Astrocyte (in vitro differentiated cells and primary cell): ENCODE measurements at regions not wholly inside any gene's neighbourhood (a gene's known extent, or its start where the extent isn't known, plus 50 kb on each side); places are given as distances from the start of the nearest gene placed in this dataset.

Experiments
- DNase-seq: peaks from one replicate; pipeline ENCODE4 v3.0.0-alpha.2; 2010; ENCODE audit warnings: low read depth
- FAIRE-seq: peaks from 2 replicates; lab custom pipeline; 2011; peaks lifted over from hg19 to GRCh38; lab: Jason Lieb, UNC
- H2AFZ ChIP-seq: 2 replicates; pipeline ENCODE4 v1.6.0; 2012; ENCODE audit warnings: low read depth, low read length, inconsistent platforms
- H3K27ac ChIP-seq: 2 replicates; pipeline ENCODE4 v1.5.1; 2011; ENCODE audit warnings: low read depth, low read length, inconsistent platforms
- H3K27me3 ChIP-seq: 2 replicates; pipeline ENCODE4 v1.6.0; 2011; ENCODE audit warnings: low read length, inconsistent platforms; ENCODE audit not compliant: insufficient read depth
- H3K36me3 ChIP-seq: 2 replicates; pipeline ENCODE4 v1.5.1; 2011; ENCODE audit warnings: low read length, inconsistent platforms; ENCODE audit not compliant: insufficient read depth
- H3K4me1 ChIP-seq: 2 replicates; pipeline ENCODE4 v1.5.1; 2011; ENCODE audit warnings: low read length, inconsistent platforms; ENCODE audit not compliant: insufficient read depth
- H3K4me2 ChIP-seq: 2 replicates; pipeline ENCODE4 v1.6.0; 2012; ENCODE audit warnings: low read length, inconsistent platforms
- H3K4me3 ChIP-seq: 2 replicates; pipeline ENCODE4 v1.5.1; 2011; ENCODE audit warnings: low read depth, mild to moderate bottlenecking, low read length, inconsistent platforms; ENCODE audit not compliant: insufficient read depth
- H3K79me2 ChIP-seq: 2 replicates; pipeline ENCODE4 v1.6.0; 2012; ENCODE audit warnings: mild to moderate bottlenecking, low read length, inconsistent platforms; ENCODE audit not compliant: insufficient read depth
- H3K9ac ChIP-seq: 2 replicates; pipeline ENCODE4 v1.6.0; 2012; ENCODE audit warnings: mild to moderate bottlenecking, low read length, inconsistent platforms
- H3K9me3 ChIP-seq: 2 replicates; pipeline ENCODE4 v1.5.1; 2012; ENCODE audit warnings: low read depth, mild to moderate bottlenecking, low read length, inconsistent platforms; ENCODE audit not compliant: insufficient read depth
- H4K20me1 ChIP-seq: 2 replicates; pipeline ENCODE4 v1.6.0; 2012; ENCODE audit warnings: low read length, inconsistent platforms; ENCODE audit not compliant: insufficient read depth
- H3K27ac Mint-ChIP-seq: one replicate; pipeline ENCODE4 v1.8.0; 2021; ENCODE audit warnings: mild to moderate bottlenecking, mixed read lengths; ENCODE audit not compliant: unreplicated experiment
- H3K27me3 Mint-ChIP-seq: one replicate; pipeline ENCODE4 v1.8.0; 2021; ENCODE audit warnings: low read depth, mixed read lengths; ENCODE audit not compliant: unreplicated experiment
- H3K36me3 Mint-ChIP-seq: one replicate; pipeline ENCODE4 v1.8.0; 2021; ENCODE audit warnings: low read depth, mixed read lengths; ENCODE audit not compliant: unreplicated experiment
- H3K4me1 Mint-ChIP-seq: one replicate; pipeline ENCODE4 v1.8.0; 2021; ENCODE audit warnings: low read depth, mixed read lengths; ENCODE audit not compliant: unreplicated experiment
- H3K4me3 Mint-ChIP-seq: one replicate; pipeline ENCODE4 v1.8.0; 2021; ENCODE audit warnings: mild to moderate bottlenecking, moderate library complexity, mixed read lengths; ENCODE audit not compliant: unreplicated experiment
- H3K9me3 Mint-ChIP-seq: one replicate; pipeline ENCODE4 v1.8.0; 2021; ENCODE audit warnings: mild to moderate bottlenecking, mixed read lengths; ENCODE audit not compliant: unreplicated experiment
- EZH2 ChIP-seq: IDR thresholded peaks from 2 replicates; pipeline ENCODE4 v1.6.1; 2012; ENCODE audit warnings: mild to moderate bottlenecking, low read length, inconsistent platforms; ENCODE audit not compliant: insufficient read depth
- TF ChIP-seq, protein P1 (sequence below): IDR thresholded peaks from 2 replicates; pipeline ENCODE4 v1.5.1; 2011; ENCODE audit warnings: low read depth, mild to moderate bottlenecking, inconsistent platforms, low read length, moderate library complexity; ENCODE audit not compliant: insufficient read depth

DNA sequence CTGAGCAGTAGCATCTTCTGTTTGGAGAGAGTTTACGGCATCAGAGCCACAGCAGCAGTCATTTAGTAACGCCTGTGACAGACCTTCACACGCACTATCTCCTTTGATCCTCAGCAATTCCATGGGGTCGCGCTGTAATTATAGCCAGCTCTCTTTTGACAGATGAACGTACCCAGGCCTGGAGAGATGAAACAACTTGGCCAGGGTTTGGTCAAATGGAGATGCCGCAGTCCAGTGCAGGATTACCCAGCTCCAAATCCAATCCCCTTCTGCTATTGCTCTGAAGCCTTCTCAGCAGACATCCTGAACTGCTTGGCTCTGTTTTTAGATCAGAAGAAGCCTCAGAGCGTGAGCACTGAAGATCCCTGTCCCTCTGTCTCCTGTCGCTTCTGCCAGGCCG lies 83.9 kb downstream of the SOX9 start:
- Histone ChIP-seq H4K20me1 (no peaks in the 10 kb centered on the region), H2AFZ (no peak overlapping the region), H3K9ac (no peak overlapping the region), H3K27me3 (peaks cover 27% of the 10 kb centered on the region), H3K79me2 (no peaks in the 10 kb centered on the region), H3K36me3 (no peaks in the 10 kb centered on the region), H3K4me2 (no peak overlapping the region), H3K4me1 (no peaks in the 10 kb centered on the region), H3K4me3 (no peak overlapping the region), H3K9me3 (no peaks in the 10 kb centered on the region), H3K27ac (no peak overlapping the region)
- Mint-ChIP-seq H3K27ac (no peak overlapping the region), H3K4me3 (no peak overlapping the region), H3K27me3 (peaks cover 16% of the 10 kb centered on the region), H3K36me3 (no peaks in the 10 kb centered on the region), H3K9me3 (peaks cover 3% of the 10 kb centered on the region), H3K4me1 (no peaks in the 10 kb centered on the region)
- FAIRE-seq: no peak
- DNase-seq: no peak
- no peak for TF ChIP-seq EZH2
- TF ChIP-seq, protein P1, sequence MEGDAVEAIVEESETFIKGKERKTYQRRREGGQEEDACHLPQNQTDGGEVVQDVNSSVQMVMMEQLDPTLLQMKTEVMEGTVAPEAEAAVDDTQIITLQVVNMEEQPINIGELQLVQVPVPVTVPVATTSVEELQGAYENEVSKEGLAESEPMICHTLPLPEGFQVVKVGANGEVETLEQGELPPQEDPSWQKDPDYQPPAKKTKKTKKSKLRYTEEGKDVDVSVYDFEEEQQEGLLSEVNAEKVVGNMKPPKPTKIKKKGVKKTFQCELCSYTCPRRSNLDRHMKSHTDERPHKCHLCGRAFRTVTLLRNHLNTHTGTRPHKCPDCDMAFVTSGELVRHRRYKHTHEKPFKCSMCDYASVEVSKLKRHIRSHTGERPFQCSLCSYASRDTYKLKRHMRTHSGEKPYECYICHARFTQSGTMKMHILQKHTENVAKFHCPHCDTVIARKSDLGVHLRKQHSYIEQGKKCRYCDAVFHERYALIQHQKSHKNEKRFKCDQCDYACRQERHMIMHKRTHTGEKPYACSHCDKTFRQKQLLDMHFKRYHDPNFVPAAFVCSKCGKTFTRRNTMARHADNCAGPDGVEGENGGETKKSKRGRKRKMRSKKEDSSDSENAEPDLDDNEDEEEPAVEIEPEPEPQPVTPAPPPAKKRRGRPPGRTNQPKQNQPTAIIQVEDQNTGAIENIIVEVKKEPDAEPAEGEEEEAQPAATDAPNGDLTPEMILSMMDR: no peak

DNA sequence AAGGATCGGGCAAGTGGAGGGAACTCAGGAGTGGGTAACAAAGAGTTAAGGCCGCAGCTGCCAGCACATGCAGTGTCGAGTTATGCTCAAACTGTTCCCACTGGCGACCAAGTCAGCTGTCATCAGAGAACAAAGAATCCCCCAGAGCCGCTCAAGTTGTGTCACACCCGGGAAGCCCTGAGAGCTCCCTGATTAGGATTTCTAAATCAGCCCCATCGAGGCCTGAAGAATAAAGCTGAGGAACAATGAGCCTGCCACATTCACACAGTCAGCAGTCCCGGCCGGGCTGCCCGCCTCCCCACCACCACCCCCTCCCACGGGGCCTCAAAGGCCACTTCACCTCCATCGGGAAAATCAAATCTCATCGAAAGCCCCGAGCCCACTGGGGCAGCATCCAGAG lies 84.5 kb downstream of the SOX9 start:
- Mint-ChIP-seq H3K9me3 (peaks cover 3% of the 10 kb centered on the region), H3K27ac (no peak overlapping the region), H3K36me3 (no peaks in the 10 kb centered on the region), H3K27me3 (peaks cover 16% of the 10 kb centered on the region), H3K4me3 (no peak overlapping the region), H3K4me1 (no peaks in the 10 kb centered on the region)
- H3K4me1 ChIP-seq: no peaks in the 10 kb centered on the region
- no peaks in the 10 kb centered on the region for H4K20me1 ChIP-seq
- no peak overlapping the region for H3K27ac ChIP-seq
- FAIRE-seq (no peak), DNase-seq (no peak)
- no peak overlapping the region for H3K4me3 ChIP-seq
- H3K36me3 ChIP-seq: no peaks in the 10 kb centered on the region
- peaks cover 27% of the 10 kb centered on the region for H3K27me3 ChIP-seq
- H3K4me2 ChIP-seq: no peak overlapping the region
- H3K9me3 ChIP-seq: no peaks in the 10 kb centered on the region
- no peak overlapping the region for H2AFZ ChIP-seq
- TF ChIP-seq, protein P1: no peak
- no peak for TF ChIP-seq EZH2
- H3K9ac ChIP-seq: no peak overlapping the region
- H3K79me2 ChIP-seq: no peaks in the 10 kb centered on the region

DNA sequence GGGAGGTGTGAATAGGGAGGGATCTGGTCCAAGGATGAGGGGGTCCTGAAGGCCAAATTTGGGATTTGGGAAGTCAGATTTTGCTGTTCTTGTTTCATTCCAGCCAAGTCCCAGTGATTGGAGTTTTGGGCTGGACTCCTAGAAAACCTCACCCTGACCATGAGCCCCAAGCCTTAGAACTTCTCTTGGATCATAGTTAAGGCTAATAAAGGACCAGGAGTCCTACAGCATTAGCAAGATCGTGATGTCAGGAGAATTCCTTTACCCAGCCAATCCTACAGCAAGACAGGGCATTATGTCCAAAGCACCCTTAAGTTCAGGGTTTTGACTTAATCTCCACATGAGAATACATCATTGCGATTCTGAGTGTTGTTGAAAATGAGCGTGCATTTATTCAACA lies 85.0 kb downstream of the SOX9 start:
- Histone ChIP-seq H3K27me3 (peaks cover 27% of the 10 kb centered on the region), H3K4me2 (no peak overlapping the region), H3K9ac (no peak overlapping the region), H4K20me1 (no peaks in the 10 kb centered on the region), H3K27ac (no peak overlapping the region), H2AFZ (no peak overlapping the region), H3K4me1 (no peaks in the 10 kb centered on the region), H3K9me3 (no peaks in the 10 kb centered on the region), H3K36me3 (no peaks in the 10 kb centered on the region), H3K4me3 (no peak overlapping the region), H3K79me2 (no peaks in the 10 kb centered on the region)
- no peak overlapping the region for H3K4me3 Mint-ChIP-seq
- TF ChIP-seq EZH2: no peak
- TF ChIP-seq, protein P1: no peak
- no peaks in the 10 kb centered on the region for H3K36me3 Mint-ChIP-seq
- H3K9me3 Mint-ChIP-seq: peaks cover 3% of the 10 kb centered on the region
- peaks cover 16% of the 10 kb centered on the region for H3K27me3 Mint-ChIP-seq
- FAIRE-seq (no peak), DNase-seq (no peak)
- H3K27ac Mint-ChIP-seq: no peak overlapping the region
- no peaks in the 10 kb centered on the region for H3K4me1 Mint-ChIP-seq
